ENCODE measurements at regions not wholly inside any gene's neighbourhood (a gene's known extent, or its start where the extent isn't known, plus 50 kb on each side); places are given as distances from the start of the nearest gene placed in this dataset.

DNA sequence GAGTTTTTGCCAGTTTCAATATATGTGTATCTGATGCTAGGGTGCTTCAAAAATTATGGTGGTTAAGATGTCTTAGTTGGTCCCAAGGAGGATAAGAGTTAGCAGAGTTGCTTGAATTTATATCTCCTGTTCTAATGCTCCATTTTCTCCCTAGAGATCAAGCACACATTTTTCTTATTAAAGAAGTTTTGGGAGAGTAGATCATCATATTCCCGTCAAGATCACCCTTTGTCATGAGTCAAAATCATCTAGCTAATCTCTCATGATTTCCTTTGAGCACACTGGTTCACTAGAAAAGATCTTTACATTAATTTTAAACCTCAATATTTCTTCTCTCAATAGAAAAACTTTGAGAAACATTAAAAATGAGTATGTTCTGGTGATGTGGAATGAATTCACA, 429.9 kb upstream of the SEMA3A start:
- TF ChIP-seq GATA3 (IDR thresholded peaks at IDR 0.05; ENCODE audit: low read depth, low read length), result no peak

DNA sequence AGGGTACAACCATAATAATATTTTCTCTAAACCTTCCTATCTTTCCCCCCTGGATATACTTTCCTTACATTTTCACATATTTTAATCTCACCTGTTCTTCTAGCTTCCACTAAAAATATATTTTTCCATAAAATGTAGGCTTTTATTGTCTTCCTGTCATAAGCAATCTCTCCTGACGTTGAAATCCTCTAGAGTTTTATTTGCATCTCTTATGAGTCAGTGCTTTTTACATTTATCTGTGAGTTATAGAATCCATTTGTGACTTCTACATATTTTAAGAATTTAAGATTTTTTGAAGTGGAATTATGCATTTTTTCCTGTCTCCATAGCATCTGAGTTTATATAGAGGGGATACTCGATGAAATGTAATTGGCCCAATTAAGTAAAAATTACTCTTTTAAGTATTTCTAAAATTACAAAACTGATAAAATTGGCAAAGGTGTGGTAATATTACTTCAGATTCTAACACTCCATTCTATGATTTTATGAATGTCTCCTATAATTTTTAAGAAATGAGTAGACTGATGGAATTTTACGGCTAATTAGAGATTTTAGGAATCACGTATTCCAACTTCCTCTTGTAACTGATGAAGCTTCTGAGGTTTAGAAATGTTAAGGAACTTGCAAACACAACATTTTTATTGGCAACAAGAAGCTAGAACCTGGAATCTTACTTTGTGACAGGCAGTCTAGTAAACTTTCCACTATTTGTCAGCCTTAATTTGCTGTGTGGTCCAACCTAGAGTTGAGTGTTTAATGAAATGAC, 422.9 kb upstream of the SEMA3A start:
- TF ChIP-seq GATA3 (IDR thresholded peaks at IDR 0.05; ENCODE audit: low read depth, low read length) (no peak), GATA2 (IDR thresholded peaks at IDR 0.05; ENCODE audit: low read depth, low read length) (no peak)

DNA sequence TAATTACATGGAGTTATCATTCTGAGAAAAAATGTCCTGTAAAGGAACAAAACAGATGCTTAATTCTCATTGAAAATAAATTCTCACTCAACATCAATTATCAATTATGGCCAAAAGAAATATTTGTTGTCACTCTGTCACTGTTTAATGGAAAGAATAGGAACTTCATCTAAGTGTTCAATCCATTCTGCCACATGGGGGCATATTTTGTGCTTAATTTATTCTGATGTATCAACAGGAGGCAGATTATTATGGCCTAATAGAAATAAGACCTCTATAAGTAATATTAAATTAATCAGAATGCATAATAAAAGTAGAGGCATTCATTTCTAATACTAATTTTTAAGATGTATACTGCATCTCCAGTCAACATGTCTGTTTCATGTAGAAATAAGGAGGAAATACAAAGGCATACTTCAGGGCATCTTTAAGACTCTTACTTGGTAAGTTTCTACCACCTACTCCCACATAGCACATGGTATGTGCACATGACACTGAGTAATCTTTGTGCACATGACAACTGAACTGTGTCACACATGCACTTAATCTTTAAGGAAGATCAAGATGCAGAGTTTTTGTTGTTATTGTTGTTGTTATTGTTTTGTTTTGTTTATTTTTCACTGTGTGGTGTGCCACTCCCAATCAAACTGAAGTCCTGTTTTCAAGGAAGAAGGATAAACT, 420.4 kb upstream of the SEMA3A start:
- TF ChIP-seq GATA2 (IDR thresholded peaks at IDR 0.05; ENCODE audit: low read depth, low read length), result no peak
- no peak for TF ChIP-seq GATA3 (IDR thresholded peaks at IDR 0.05; ENCODE audit: low read depth, low read length)

DNA sequence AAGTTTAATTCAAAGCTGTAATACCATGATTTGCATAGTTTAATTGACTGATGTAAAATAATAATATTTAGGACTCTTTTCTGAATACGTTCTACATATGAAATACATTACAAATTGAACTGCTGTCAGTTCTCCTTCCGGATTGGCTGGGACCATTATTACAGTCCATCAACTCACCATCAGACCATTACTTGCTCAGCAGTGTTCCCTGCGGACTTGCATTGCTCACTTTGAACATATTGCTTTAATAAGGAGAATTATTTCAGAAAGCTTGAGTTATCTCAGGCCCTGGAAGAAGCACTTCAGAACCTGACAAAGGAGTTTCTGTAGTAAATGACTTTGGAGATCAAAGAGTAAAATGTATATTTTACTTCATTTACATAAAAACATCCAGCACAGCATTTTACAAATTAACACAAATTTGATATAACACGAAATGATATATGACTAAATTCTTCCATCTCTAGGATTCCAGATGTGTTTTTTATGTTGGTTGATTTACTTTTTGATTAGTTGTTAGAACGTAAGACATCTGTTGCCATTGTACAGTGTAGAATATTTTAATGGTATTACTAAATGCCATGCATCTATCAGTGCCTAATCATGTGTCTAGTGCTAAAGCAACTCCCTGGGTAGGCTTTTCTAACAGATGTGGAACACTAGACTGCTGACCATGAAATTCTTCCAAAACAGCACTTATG, 418.5 kb upstream of the SEMA3A start:
- TF ChIP-seq GATA2 (IDR thresholded peaks at IDR 0.05; ENCODE audit: low read depth, low read length), result no peak
- no peak for TF ChIP-seq GATA3 (IDR thresholded peaks at IDR 0.05; ENCODE audit: low read depth, low read length)

DNA sequence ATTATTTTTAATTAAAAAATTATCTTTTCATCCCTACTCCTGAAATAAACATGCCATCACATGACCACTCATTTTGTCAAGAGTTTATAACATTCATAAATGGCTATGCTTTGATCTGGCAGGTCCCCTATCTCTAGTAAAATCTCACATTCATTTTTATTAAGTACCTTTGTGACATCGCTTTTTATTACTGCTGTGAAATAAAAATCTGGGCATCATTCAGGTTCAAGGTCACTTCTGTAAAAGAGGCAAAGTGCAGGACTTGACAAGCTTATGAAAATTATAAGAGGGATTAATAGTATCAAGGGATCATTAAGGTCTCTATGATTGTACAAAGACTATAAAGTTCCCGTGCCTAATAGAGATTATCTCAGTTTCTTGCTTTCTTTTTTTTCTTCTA, 416.8 kb upstream of the SEMA3A start:
- no peak for TF ChIP-seq GATA3 (IDR thresholded peaks at IDR 0.05; ENCODE audit: low read depth, low read length)
- TF ChIP-seq GATA2 (IDR thresholded peaks at IDR 0.05; ENCODE audit: low read depth, low read length), result no peak

DNA sequence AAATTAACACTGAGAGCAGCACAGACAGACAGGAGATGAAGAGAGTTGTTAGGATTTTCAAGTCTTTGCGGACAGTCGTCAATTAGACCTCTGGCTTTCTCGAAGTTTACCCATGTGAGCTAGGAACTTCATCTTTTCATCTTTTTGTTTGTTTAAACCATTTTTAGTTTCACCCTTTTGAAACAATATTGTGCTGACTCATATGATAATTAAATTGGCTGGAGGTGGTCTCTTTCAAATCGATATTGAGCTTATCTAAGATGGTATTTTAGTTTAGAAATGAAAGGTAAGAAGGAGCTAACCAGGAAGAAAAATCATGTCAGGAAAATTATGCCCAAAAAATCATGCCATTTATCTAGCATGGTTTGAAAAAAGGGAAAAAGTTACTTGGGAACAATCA, 415.8 kb upstream of the SEMA3A start:
- TF ChIP-seq GATA3 (IDR thresholded peaks at IDR 0.05; ENCODE audit: low read depth, low read length), result no peak
- TF ChIP-seq GATA2 (IDR thresholded peaks at IDR 0.05; ENCODE audit: low read depth, low read length), result no peak

DNA sequence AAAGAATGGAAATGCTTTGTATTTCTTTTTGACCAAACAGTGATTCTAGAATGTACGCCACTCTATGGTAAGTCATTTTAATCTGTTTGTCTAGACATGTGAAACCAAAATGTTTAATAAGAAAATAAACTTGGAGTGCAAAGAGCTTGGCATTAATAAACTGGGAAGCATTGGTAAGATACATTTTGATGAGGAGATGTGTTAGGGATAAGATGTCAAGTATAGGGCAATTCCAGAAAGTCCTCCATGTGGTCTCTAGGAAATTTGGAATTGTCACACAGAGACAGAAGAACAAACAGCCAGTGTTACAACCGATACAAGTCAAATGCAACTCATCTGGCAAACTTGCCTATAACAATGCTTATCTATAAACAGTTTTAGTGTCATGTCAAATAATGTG, 410.7 kb upstream of the SEMA3A start:
- TF ChIP-seq GATA2 (IDR thresholded peaks at IDR 0.05; ENCODE audit: low read depth, low read length) (no peak), GATA3 (IDR thresholded peaks at IDR 0.05; ENCODE audit: low read depth, low read length) (no peak)

DNA sequence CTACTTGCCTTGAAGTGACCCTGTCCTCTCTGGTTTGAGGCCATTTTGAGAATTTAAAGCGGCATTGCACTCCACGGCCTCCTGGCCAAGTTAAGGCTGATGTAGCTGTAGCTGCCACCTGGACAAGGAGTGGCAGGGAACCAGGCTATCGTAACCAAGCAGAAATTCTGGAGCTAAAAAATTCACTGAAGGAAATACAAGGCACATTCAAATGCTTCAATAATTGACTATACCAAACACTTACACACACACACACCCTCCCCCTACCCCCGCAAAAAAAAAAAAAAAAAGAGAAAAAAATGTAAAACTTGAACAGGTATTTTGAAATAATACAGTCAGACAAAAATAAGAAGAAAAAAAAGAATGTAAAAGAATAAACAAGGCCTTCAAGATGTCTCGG, 409.0 kb upstream of the SEMA3A start:
- no peak for TF ChIP-seq GATA3 (IDR thresholded peaks at IDR 0.05; ENCODE audit: low read depth, low read length)
- TF ChIP-seq GATA2 (IDR thresholded peaks at IDR 0.05; ENCODE audit: low read depth, low read length), result no peak

DNA sequence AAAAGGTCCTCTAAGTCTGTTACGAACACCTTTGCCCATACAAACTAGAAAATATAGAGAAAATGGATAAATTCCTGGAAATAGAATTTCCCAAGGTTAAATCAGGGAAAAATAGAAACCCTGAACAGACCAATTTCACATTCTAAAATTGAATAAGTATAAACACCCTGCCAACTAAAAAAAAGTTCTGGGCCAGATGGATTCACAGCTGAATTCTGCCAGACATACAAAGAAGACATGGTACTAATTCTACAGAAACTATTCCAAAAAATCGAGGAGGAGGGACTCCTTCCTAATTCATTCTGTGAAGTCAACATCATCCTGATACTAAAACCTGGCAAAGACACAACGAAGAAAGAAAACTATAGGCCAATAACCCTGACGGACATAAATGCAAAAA, 400.4 kb upstream of the SEMA3A start:
- TF ChIP-seq GATA2 (IDR thresholded peaks at IDR 0.05; ENCODE audit: low read depth, low read length), result no peak
- no peak for TF ChIP-seq GATA3 (IDR thresholded peaks at IDR 0.05; ENCODE audit: low read depth, low read length)

DNA sequence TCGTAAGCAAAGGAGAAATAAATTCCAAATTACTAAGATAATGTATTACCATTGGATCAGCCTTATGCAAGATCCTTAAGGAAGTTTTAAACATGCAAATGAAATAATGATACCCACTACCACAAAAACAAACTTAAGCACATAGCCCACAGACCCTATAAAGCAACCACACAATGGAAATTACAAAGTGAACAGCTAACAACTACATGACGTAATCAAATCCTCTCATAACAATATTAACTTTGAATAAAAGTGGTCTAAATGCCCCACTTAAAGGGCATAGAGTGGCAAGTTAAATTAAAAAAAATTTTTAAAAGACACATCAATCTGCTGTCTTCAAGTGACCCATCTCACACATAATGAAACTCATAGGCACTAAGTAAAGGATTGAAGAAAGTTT, 397.3 kb upstream of the SEMA3A start:
- TF ChIP-seq GATA2 (IDR thresholded peaks at IDR 0.05; ENCODE audit: low read depth, low read length), result no peak
- TF ChIP-seq GATA3 (IDR thresholded peaks at IDR 0.05; ENCODE audit: low read depth, low read length), result no peak

DNA sequence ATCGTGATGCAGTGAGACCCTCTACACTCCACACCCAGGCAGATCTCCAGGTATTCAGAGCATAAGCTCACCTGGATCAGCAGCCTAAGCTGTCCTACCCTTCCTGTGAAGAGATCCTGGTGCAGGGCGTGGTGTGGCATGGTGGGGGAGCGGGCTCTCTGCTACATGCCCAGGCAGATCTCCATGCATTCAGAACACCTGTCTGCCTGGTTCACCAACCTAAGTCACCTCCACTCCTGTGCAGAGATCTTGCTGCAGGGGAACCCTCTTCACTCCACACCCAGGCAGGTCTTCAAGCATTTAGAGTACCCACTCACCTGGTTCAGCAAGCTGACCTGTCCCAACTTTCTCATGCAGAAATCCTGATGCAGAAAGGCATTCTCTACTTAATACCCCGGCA, 394.4 kb upstream of the SEMA3A start:
- TF ChIP-seq GATA3 (IDR thresholded peaks at IDR 0.05; ENCODE audit: low read depth, low read length) (no peak), GATA2 (IDR thresholded peaks at IDR 0.05; ENCODE audit: low read depth, low read length) (no peak)

DNA sequence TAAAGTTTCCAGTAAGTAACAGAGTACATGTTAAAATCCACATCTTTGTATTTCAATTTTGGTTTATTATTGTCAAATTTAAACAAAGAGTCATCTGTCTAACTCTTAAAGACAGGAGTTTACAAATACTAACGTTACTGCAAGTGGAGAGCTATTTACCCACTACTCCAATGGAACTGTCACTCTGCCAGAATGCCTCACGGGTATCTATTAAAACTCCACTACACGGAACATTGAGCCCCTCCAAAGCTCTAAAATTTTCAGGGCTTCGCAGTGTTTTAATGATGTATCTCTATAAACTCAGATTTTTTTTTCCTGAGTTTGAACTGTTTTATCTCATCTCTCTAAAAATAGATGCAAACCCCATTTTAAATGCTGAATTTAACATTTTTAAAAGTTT, 388.7 kb upstream of the SEMA3A start:
- no peak for TF ChIP-seq GATA3 (IDR thresholded peaks at IDR 0.05; ENCODE audit: low read depth, low read length)
- TF ChIP-seq GATA2 (IDR thresholded peaks at IDR 0.05; ENCODE audit: low read depth, low read length), result no peak

DNA sequence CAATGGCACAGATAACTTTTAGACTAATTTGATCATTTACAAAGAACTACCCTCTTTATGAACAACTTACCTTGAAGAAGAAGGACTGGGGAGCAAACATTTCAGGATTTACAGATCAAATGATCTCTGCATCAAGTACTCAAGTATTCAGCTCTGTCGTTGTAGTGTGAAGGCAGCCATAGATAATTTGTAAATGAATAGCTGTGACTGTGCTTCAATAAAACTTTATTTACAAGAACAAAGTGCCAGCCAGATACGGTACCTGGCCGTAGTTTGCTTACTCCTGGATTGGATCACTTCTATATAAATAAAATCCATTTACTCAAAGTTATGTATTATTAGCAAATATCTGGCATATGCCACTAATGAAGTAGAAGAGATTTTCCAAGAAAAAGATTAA, 388.2 kb upstream of the SEMA3A start:
- no peak for TF ChIP-seq GATA3 (IDR thresholded peaks at IDR 0.05; ENCODE audit: low read depth, low read length)
- no peak for TF ChIP-seq GATA2 (IDR thresholded peaks at IDR 0.05; ENCODE audit: low read depth, low read length)

DNA sequence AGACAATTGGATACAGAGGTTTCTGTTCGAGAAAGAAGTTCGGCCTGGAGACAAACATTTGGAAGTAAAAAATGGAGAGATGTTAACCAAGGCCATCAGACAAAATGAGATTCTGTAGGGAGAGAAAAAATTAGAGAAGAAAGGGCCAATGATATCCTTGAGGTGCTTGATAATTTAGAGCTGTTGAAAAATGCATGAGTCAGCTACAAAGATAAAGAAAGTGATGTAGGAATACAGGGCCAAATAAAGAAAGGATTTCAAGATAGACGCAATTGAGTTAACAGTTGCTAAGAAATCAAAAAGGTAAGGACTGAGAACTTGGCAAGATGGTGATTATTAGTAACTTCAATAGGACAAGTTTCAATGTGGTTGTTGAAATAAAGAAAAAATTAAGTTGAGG, 384.2 kb upstream of the SEMA3A start:
- TF ChIP-seq GATA2 (IDR thresholded peaks at IDR 0.05; ENCODE audit: low read depth, low read length) (no peak), GATA3 (IDR thresholded peaks at IDR 0.05; ENCODE audit: low read depth, low read length) (no peak)

DNA sequence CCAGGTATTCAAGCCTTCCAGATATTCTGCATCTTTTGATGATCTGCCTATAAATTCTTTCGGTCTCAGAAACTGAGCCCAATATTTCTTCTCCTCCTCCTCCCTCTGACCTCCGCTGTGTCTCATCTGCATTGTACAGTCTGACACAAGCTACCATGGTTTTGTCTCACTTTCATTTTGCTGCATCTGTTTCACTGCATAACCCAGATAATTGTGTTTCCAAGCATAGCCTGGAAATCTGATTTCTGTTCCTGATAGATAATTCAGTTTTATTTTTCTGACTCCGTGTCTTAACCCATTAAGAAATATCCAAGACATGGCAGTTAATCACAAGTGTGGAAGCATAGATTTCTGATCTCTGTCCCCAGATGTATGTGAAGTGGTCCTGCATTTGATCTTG, 374.2 kb upstream of the SEMA3A start:
- no peak for TF ChIP-seq GATA2 (IDR thresholded peaks at IDR 0.05; ENCODE audit: low read depth, low read length)
- peak; percentile 40; the same call in 1 of the 2 replicates for TF ChIP-seq GATA3 (IDR thresholded peaks at IDR 0.05; ENCODE audit: low read depth, low read length)

All from SH-SY5Y (cell line).